ENCODE measurements at regions not wholly inside any gene's neighbourhood (a gene's known extent, or its start where the extent isn't known, plus 50 kb on each side); places are given as distances from the start of the nearest gene placed in this dataset.

DNA sequence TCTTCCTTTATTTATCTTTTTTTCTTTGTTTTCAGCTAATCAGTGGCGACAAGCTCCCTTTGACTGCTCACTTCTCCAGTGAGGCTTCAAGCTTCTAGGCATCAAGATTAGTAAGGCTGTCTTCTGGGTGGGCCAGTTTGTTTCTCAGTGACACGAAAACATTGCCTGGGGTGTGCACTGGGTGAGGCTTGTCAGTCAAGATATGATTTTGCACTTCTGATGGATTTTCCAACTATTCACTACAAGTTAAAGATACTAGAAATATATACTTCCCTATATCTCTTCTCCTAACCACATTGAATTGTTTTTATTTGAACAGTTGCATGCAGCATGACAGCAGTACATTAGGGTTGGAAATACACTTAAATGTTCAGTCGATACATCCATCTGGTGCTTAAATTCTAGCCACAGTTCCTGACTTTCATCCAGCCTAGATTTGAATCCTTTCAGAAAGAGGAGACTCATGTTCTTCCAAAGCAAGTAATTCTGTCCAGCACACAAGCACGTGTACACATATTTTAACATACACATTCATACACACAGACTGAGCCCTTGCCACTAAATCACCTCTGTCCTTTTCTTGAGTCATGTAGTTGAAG is 275.6 kb upstream of the NOVA1 start:
- Histone ChIP-seq H3K4me3 (ENCODE audit: extremely low read depth, insufficient read depth, low read length, poor library complexity, severe bottlenecking) (no peak overlapping the region), H3K9me3 (ENCODE audit: control insufficient read depth, low read length) (no peaks in the 10 kb centered on the region), H3K36me3 (ENCODE audit: control insufficient read depth, insufficient read depth, low read length) (no peaks in the 10 kb centered on the region), H3K4me1 (ENCODE audit: control insufficient read depth, insufficient read depth, low read length, poor library complexity, severe bottlenecking) (no peaks in the 10 kb centered on the region), H3K27ac (ENCODE audit: low read depth, low read length, severe bottlenecking) (no peak overlapping the region)
- 78 to 94% methylated on average over 2 of the region's 4 CpGs for WGBS, 2 experiments (ENCODE audit: insufficient coverage in 2 of 2)

DNA sequence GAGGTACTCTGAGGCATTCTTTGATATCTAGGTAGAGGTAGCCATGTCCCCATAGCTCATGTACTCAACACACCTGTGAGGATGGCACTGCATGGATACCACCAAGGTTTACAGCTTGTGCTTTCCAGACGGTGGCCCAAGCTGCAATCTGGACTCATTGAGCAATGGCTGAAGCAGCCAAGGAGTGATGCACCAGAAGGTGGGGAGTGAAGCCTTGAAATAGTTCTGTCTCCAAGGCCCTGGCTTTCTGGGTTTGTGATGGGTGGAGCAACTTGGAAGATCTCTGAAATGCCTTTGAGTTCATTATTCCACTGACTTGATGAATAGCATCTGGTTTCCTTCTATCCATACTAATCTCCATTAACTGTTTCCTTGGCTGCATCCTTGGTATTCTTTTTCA is 290.0 kb upstream of the NOVA1 start:
- no peaks in the 10 kb centered on the region for H3K36me3 ChIP-seq (ENCODE audit: control insufficient read depth, insufficient read depth, low read length)
- H3K4me3 ChIP-seq (ENCODE audit: extremely low read depth, insufficient read depth, low read length, poor library complexity, severe bottlenecking) = no peak overlapping the region
- no peaks in the 10 kb centered on the region for H3K9me3 ChIP-seq (ENCODE audit: control insufficient read depth, low read length)
- 83 to 85% methylated on average over 1 of the region's 1 CpG for whole genome bisulfite sequencing, 2 experiments (ENCODE audit: insufficient coverage in 2 of 2)
- no peak overlapping the region for H3K27ac ChIP-seq (ENCODE audit: low read depth, low read length, severe bottlenecking)
- H3K4me1 ChIP-seq (ENCODE audit: control insufficient read depth, insufficient read depth, low read length, poor library complexity, severe bottlenecking) = no peaks in the 10 kb centered on the region

DNA sequence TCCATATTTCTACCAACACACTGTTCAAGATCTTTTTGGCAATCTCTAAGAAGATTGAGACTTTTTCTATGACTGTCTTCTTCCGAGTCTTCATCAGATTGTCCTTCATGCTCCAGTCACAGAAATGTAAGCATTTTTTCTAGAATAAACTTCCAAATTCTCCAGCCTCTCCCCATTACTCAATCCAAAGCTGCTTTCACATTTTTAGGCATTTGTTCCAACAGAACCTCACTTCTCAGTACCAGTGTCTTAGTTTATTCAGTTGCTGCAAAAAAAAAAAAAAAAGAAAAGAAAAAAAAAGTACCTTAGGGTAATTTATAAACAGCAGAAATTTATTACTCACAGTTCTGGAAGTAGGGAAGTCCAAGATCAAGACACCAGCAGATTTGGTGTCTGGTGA is 290.8 kb upstream of the NOVA1 start:
- H3K9me3 ChIP-seq (ENCODE audit: control insufficient read depth, low read length) = no peaks in the 10 kb centered on the region
- no peaks in the 10 kb centered on the region for H3K36me3 ChIP-seq (ENCODE audit: control insufficient read depth, insufficient read depth, low read length)
- no peak overlapping the region for H3K4me3 ChIP-seq (ENCODE audit: extremely low read depth, insufficient read depth, low read length, poor library complexity, severe bottlenecking)
- no peaks in the 10 kb centered on the region for H3K4me1 ChIP-seq (ENCODE audit: control insufficient read depth, insufficient read depth, low read length, poor library complexity, severe bottlenecking)
- WGBS, 2 experiments (ENCODE audit: insufficient coverage in 2 of 2) = 83% methylated on average over 1 of the region's 1 CpG; no CpG with 5 or more reads in 1 of the 2 experiments
- no peak overlapping the region for H3K27ac ChIP-seq (ENCODE audit: low read depth, low read length, severe bottlenecking)

DNA sequence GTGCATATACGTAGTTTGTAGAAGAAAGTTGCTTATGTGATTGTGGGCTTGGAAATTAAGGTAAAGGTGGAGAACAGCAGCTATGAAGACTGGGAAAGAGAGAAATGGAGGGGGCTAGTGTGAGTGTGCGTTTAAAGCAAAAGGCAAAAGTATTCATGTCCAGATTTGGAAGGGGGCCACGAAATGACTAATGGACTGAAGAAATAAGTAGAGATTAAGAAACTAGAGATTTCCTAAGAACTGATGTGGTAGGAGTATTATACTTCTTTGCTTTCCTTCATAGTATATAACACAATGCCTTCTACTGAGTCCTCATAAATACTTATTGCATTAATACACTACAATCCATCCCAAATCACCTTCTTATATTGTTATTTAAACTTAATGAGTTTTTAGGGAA is 298.6 kb upstream of the NOVA1 start:
- Histone ChIP-seq H3K27ac (ENCODE audit: low read depth, low read length, severe bottlenecking) (no peak overlapping the region), H3K9me3 (ENCODE audit: control insufficient read depth, low read length) (no peaks in the 10 kb centered on the region), H3K4me1 (ENCODE audit: control insufficient read depth, insufficient read depth, low read length, poor library complexity, severe bottlenecking) (no peaks in the 10 kb centered on the region), H3K36me3 (ENCODE audit: control insufficient read depth, insufficient read depth, low read length) (no peaks in the 10 kb centered on the region), H3K4me3 (ENCODE audit: extremely low read depth, insufficient read depth, low read length, poor library complexity, severe bottlenecking) (no peak overlapping the region)
- WGBS, 2 experiments (ENCODE audit: insufficient coverage in 2 of 2) = 88 to 92% methylated on average over 2 to 3 of the region's 3 CpGs

DNA sequence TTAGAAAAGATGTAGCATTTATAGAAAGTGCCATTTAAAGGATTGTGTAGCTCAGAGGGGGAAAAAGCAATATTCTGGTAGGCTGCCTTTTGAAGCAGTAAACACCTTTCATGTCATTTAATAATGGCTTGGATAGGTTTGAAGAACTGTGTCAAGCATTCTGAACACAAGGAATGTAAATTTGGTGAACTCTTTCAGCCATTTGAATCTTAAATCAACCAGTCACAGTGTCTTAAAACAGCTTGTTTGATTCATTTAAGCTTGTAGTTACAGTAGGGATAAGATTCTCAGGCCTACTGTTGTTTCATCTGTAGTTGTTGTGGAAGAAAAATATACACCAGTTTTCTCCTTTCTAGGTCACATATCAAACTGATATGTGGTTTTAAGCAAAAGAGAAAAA is 299.4 kb upstream of the NOVA1 start:
- H3K36me3 ChIP-seq (ENCODE audit: control insufficient read depth, insufficient read depth, low read length) = no peaks in the 10 kb centered on the region
- no peak overlapping the region for H3K4me3 ChIP-seq (ENCODE audit: extremely low read depth, insufficient read depth, low read length, poor library complexity, severe bottlenecking)
- no peak overlapping the region for H3K27ac ChIP-seq (ENCODE audit: low read depth, low read length, severe bottlenecking)
- no peaks in the 10 kb centered on the region for H3K9me3 ChIP-seq (ENCODE audit: control insufficient read depth, low read length)
- no peaks in the 10 kb centered on the region for H3K4me1 ChIP-seq (ENCODE audit: control insufficient read depth, insufficient read depth, low read length, poor library complexity, severe bottlenecking)

DNA sequence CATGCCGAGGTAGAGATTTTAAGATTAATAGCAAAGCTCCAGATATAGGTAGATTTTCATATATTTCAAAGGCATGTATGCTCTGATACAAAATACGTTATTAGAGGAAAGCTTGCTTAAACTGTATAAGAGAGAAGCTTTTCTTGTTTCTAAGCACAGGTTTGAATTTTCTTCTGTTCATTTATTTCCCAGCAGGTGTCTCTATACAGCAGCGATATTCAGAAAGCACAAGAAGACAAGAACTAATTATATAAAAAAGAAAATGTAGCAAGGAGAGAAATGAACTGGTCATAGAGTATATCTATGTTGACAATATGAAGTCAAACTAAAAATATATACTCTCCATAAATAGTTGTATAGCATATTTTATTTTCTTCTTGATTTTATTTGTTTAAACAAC is 307.4 kb upstream of the NOVA1 start:
- H3K4me3 ChIP-seq (ENCODE audit: extremely low read depth, insufficient read depth, low read length, poor library complexity, severe bottlenecking) = no peak overlapping the region
- no peaks in the 10 kb centered on the region for H3K36me3 ChIP-seq (ENCODE audit: control insufficient read depth, insufficient read depth, low read length)
- 50% methylated on average over 1 of the region's 3 CpGs; no CpG with 5 or more reads in 1 of the 2 experiments for WGBS, 2 experiments (ENCODE audit: insufficient coverage in 2 of 2)
- no peaks in the 10 kb centered on the region for H3K9me3 ChIP-seq (ENCODE audit: control insufficient read depth, low read length)
- no peak overlapping the region for H3K27ac ChIP-seq (ENCODE audit: low read depth, low read length, severe bottlenecking)
- H3K4me1 ChIP-seq (ENCODE audit: control insufficient read depth, insufficient read depth, low read length, poor library complexity, severe bottlenecking) = no peaks in the 10 kb centered on the region

DNA sequence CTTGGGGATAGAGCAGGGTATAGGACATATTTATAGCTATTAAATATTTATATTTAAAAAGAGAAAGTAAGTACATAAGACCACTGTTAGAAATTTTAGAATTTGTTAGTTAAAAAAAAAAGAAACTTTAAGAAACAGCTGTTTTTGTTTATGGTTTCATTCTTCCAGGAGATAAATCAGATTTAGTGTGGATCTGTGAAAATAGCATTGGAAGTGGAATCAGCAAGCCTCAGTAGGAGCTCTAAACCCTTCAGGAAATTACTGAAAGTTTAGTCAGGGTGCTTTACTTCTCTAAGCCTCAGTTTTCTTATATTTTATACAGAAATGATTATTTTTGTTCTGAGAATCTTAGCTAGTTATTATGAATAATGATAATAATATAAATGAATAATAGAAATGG is 316.0 kb upstream of the NOVA1 start:
- no peaks in the 10 kb centered on the region for H3K36me3 ChIP-seq (ENCODE audit: control insufficient read depth, insufficient read depth, low read length)
- H3K27ac ChIP-seq (ENCODE audit: low read depth, low read length, severe bottlenecking) = no peak overlapping the region
- no peaks in the 10 kb centered on the region for H3K4me1 ChIP-seq (ENCODE audit: control insufficient read depth, insufficient read depth, low read length, poor library complexity, severe bottlenecking)

DNA sequence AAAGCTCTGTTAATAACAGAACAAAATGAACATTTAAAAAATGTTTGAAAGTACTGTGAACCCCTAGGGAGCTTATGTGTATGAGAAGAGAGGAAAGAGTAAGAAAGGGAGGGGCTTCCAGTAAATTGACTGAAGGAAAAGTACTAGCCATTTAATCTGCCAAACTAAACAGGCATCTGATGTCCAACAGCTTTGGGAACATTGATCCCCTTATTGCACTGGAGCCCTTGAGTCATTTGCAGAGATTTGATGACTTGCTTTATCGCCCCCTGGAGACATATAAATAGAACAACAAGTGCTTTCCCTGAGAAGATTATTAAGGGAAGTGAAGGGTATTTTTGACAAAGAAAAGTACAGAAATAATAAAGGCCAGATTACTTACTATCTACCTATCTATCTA is 319.3 kb upstream of the NOVA1 start:
- Histone ChIP-seq H3K27ac (ENCODE audit: low read depth, low read length, severe bottlenecking) (no peak overlapping the region), H3K36me3 (ENCODE audit: control insufficient read depth, insufficient read depth, low read length) (no peaks in the 10 kb centered on the region), H3K4me3 (ENCODE audit: extremely low read depth, insufficient read depth, low read length, poor library complexity, severe bottlenecking) (no peak overlapping the region), H3K9me3 (ENCODE audit: control insufficient read depth, low read length) (no peaks in the 10 kb centered on the region), H3K4me1 (ENCODE audit: control insufficient read depth, insufficient read depth, low read length, poor library complexity, severe bottlenecking) (no peaks in the 10 kb centered on the region)
- WGBS, 2 experiments (ENCODE audit: insufficient coverage in 2 of 2) = no CpG with 5 or more reads among the region's 1 CpG

More for the DNA sequence above, 316.0 kb upstream of the NOVA1 start:
- Histone ChIP-seq H3K9me3 (ENCODE audit: control insufficient read depth, low read length) (no peaks in the 10 kb centered on the region), H3K4me3 (ENCODE audit: extremely low read depth, insufficient read depth, low read length, poor library complexity, severe bottlenecking) (no peak overlapping the region)

DNA sequence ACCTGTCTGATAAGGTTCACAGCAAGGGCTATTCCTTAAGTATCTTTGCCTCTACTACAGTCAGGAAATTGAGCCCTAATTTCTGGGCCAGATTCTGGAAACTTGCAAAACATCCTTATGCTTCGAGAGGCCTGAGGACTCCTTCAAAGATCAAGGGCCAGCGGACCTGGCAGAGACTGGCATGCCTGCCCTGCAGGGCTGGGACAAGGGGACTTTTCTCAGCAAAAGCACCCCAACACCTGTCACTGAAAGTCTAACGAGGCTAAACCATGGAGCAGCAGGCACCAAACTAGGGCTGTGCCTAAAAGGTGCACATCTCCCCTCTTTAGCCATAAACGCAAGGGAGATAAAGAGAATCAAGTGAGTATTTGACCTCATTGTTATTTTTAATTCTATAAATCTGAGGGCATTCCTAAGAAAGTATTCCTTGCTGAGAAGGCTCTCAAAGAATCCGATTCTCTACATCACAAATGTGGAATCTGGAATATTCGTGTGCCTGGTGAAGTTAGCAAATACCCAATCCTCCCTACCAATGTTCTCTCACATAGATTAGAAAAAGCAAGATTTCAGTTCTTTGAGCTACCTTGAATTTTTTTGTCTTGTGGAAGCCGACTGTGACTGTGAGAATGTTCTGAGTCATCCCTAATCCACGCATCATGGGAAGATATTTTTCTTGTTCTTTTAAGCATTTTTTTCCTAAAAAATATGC is 328.2 kb upstream of the NOVA1 start:
- Histone ChIP-seq H3K4me1 (ENCODE audit: control insufficient read depth, insufficient read depth, low read length, poor library complexity, severe bottlenecking) (peaks cover 12% of the 10 kb centered on the region), H3K36me3 (ENCODE audit: control insufficient read depth, insufficient read depth, low read length) (no peaks in the 10 kb centered on the region), H3K27ac (ENCODE audit: low read depth, low read length, severe bottlenecking) (no peak overlapping the region), H3K9me3 (ENCODE audit: control insufficient read depth, low read length) (no peaks in the 10 kb centered on the region), H3K4me3 (ENCODE audit: extremely low read depth, insufficient read depth, low read length, poor library complexity, severe bottlenecking) (no peak overlapping the region)
- 80 to 86% methylated on average over 3 to 4 of the region's 8 CpGs for WGBS, 2 experiments (ENCODE audit: insufficient coverage in 2 of 2)

DNA sequence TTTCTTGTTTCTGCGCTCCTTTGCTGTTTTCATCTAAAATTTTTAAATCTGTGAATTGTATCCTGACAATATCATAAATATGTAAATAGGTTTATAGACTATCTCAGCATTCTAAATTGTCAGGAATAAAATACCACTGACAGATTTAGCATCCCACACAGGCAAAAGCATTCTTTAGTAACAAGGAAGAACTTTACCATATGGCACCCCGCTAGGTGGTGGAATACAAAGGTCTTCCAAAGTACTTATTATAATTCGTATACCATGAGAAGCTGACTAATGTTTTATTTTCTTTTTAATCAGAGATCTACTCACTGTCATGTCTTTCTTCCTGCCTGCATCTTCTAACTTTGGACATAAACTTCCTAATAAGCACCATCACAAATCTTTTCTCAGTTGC is 328.8 kb upstream of the NOVA1 start:
- no peaks in the 10 kb centered on the region for H3K9me3 ChIP-seq (ENCODE audit: control insufficient read depth, low read length)
- no peak overlapping the region for H3K4me3 ChIP-seq (ENCODE audit: extremely low read depth, insufficient read depth, low read length, poor library complexity, severe bottlenecking)
- H3K36me3 ChIP-seq (ENCODE audit: control insufficient read depth, insufficient read depth, low read length) = no peaks in the 10 kb centered on the region
- WGBS, 2 experiments (ENCODE audit: insufficient coverage in 2 of 2) = no CpG with 5 or more reads among the region's 3 CpGs
- H3K4me1 ChIP-seq (ENCODE audit: control insufficient read depth, insufficient read depth, low read length, poor library complexity, severe bottlenecking) = peaks cover 12% of the 10 kb centered on the region
- H3K27ac ChIP-seq (ENCODE audit: low read depth, low read length, severe bottlenecking) = no peak overlapping the region

DNA sequence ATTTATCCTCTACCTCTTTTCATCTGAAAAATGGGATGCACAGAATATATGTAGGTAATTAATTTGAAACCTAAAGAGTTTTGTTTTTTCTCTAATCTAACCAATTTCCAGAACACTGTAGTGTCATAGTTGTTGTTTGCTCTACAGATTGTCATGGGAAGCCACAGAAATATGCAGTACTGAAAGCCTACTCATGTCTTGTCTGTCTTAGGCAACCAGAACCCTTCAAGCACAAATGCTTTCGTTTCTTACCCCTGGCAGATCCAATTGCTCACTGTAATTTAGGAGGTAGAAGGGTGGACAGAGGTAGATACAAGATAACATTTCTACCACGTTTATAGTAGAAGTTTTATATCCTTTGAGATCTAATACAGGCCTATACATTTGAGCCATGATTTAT is 330.2 kb upstream of the NOVA1 start:
- Histone ChIP-seq H3K4me3 (ENCODE audit: extremely low read depth, insufficient read depth, low read length, poor library complexity, severe bottlenecking) (no peak overlapping the region), H3K36me3 (ENCODE audit: control insufficient read depth, insufficient read depth, low read length) (no peaks in the 10 kb centered on the region), H3K4me1 (ENCODE audit: control insufficient read depth, insufficient read depth, low read length, poor library complexity, severe bottlenecking) (peaks cover 12% of the 10 kb centered on the region), H3K27ac (ENCODE audit: low read depth, low read length, severe bottlenecking) (no peak overlapping the region), H3K9me3 (ENCODE audit: control insufficient read depth, low read length) (no peaks in the 10 kb centered on the region)
- WGBS, 2 experiments (ENCODE audit: insufficient coverage in 2 of 2) = no CpG with 5 or more reads among the region's 2 CpGs

Measured in mesodermal cell (in vitro differentiated cells).